HL-60 (cell line): ENCODE measurements at regions not wholly inside any gene's neighbourhood (a gene's known extent, or its start where the extent isn't known, plus 50 kb on each side); places are given as distances from the start of the nearest gene placed in this dataset.
"Not testable (repeated sequence)": the region's sequence is repeated elsewhere in the genome, so short reads cannot be mapped to it uniquely, and the experiment has no call there.

ENCODE experiments used
- DNase-seq, 2 experiments: peaks; one replicate each; pipeline ENCODE4 v3.0.0-alpha.2; 2010 to 2020; ENCODE audit warnings: low read depth in 1 of 2, low spot score in 1 of 2
- H3K27ac ChIP-seq: fragments of 250-450 bp; sonication (Bioruptor Pico); replicated peaks from 2 replicates; pipeline ENCODE4 v1.5.1; 2020; ENCODE audit warnings: mild to moderate bottlenecking, moderate library complexity
- H3K27me3 ChIP-seq: fragments of 250-450 bp; sonication (Bioruptor Pico); 2 replicates; pipeline ENCODE4 v1.5.1; 2021; ENCODE audit warnings: mild to moderate bottlenecking, moderate library complexity; ENCODE audit not compliant: insufficient read depth, poor library complexity, severe bottlenecking
- H3K4me3 ChIP-seq: replicated peaks from 2 replicates; pipeline ENCODE4 v1.5.1; 2011; ENCODE audit warnings: mild to moderate bottlenecking, control low read depth, low read length; ENCODE audit not compliant: insufficient read depth

GRCh38 chr15:101876031-101876430, 64.0 kb downstream of the OR4F15 start:
- H3K27me3 ChIP-seq, DNase-seq, H3K27ac ChIP-seq, H3K4me3 ChIP-seq: not testable (repeated sequence)

GRCh38 chr15:101877649-101878048, 65.6 kb downstream of the OR4F15 start:
- not testable (repeated sequence) for H3K27me3 ChIP-seq, DNase-seq, H3K27ac ChIP-seq, H3K4me3 ChIP-seq

- H3K27me3 ChIP-seq: not testable (repeated sequence)
These were observed 100.6 kb downstream of the OR4F15 start for GRCh38 chr15:101912349-101913287.

GRCh38 chr15:101924554-101924953, 112.6 kb downstream of the OR4F15 start:
- not testable (repeated sequence) for H3K27ac ChIP-seq, H3K4me3 ChIP-seq, H3K27me3 ChIP-seq, DNase-seq

More at GRCh38 chr15:101912349-101913287, 100.6 kb downstream of the OR4F15 start:
- H3K27ac ChIP-seq, H3K4me3 ChIP-seq, DNase-seq: not testable (repeated sequence)

GRCh38 chr15:101934506-101934905, 122.5 kb downstream of the OR4F15 start:
- not testable (repeated sequence) for H3K27me3 ChIP-seq, H3K27ac ChIP-seq, DNase-seq, H3K4me3 ChIP-seq

GRCh38 chr15:101937362-101937761, 125.4 kb downstream of the OR4F15 start:
- not testable (repeated sequence) for H3K4me3 ChIP-seq, H3K27ac ChIP-seq, DNase-seq, H3K27me3 ChIP-seq

GRCh38 chr15:101938555-101938954, 126.6 kb downstream of the OR4F15 start:
- H3K27me3 ChIP-seq, H3K27ac ChIP-seq, DNase-seq, H3K4me3 ChIP-seq: not testable (repeated sequence)

GRCh38 chr15:101945896-101946295, 133.9 kb downstream of the OR4F15 start:
- not testable (repeated sequence) for H3K27me3 ChIP-seq, H3K27ac ChIP-seq, H3K4me3 ChIP-seq, DNase-seq

- not testable (repeated sequence) for H3K4me3 ChIP-seq, H3K27ac ChIP-seq, DNase-seq, H3K27me3 ChIP-seq
These were observed 136.5 kb downstream of the OR4F15 start for GRCh38 chr15:101948491-101949010.

- not testable (repeated sequence) for DNase-seq, H3K27ac ChIP-seq, H3K27me3 ChIP-seq, H3K4me3 ChIP-seq
These were observed 137.5 kb downstream of the OR4F15 start for GRCh38 chr15:101949380-101950065.

- DNase-seq, H3K27me3 ChIP-seq, H3K4me3 ChIP-seq, H3K27ac ChIP-seq: not testable (repeated sequence)
These were observed 142.0 kb downstream of the OR4F15 start for GRCh38 chr15:101953993-101954392.

- H3K4me3 ChIP-seq, H3K27ac ChIP-seq, DNase-seq, H3K27me3 ChIP-seq: not testable (repeated sequence)
These were observed 143.8 kb downstream of the OR4F15 start for GRCh38 chr15:101955840-101956239.

- not testable (repeated sequence) for H3K27ac ChIP-seq, H3K27me3 ChIP-seq, H3K4me3 ChIP-seq, DNase-seq
These were observed 146.7 kb downstream of the OR4F15 start for GRCh38 chr15:101958656-101959055.

GRCh38 chr15:101961263-101961662, 149.3 kb downstream of the OR4F15 start:
- H3K27ac ChIP-seq, H3K27me3 ChIP-seq, H3K4me3 ChIP-seq: not testable (repeated sequence)

GRCh38 chr15:101961765-101962164, 149.8 kb downstream of the OR4F15 start:
- H3K27me3 ChIP-seq, H3K27ac ChIP-seq, DNase-seq, H3K4me3 ChIP-seq: not testable (repeated sequence)

More at GRCh38 chr15:101961263-101961662, 149.3 kb downstream of the OR4F15 start:
- DNase-seq: not testable (repeated sequence)
